OCI-LY1 (cell line): ENCODE measurements at regions not wholly inside any gene's neighbourhood (a gene's known extent, or its start where the extent isn't known, plus 50 kb on each side); places are given as distances from the start of the nearest gene placed in this dataset.

ENCODE experiments used
- H2AFZ ChIP-seq: fragments of 200-600 bp; sonication (generic), shearing (Covaris generic); 2 replicates; pipeline ENCODE4 v1.6.0; 2014; ENCODE audit warnings: antibody characterized with exemption, mild to moderate bottlenecking, low read length
- H3F3A ChIP-seq: fragments of 200-600 bp; sonication (generic), shearing (Covaris generic); 2 replicates; pipeline ENCODE4 v1.6.0; 2014; ENCODE audit warnings: mild to moderate bottlenecking, antibody characterized with exemption, low read length, moderate library complexity; ENCODE audit not compliant: insufficient read depth
- H3K27ac ChIP-seq: fragments of 200-600 bp; sonication (generic); 2 replicates; pipeline ENCODE4 v1.5.1; 2014; ENCODE audit warnings: low read length, mixed run types, mild to moderate bottlenecking, low read depth; ENCODE audit not compliant: poor library complexity, severe bottlenecking
- H3K27me3 ChIP-seq: fragments of 200-600 bp; sonication (generic); 2 replicates; pipeline ENCODE4 v1.6.0; 2014; ENCODE audit warnings: antibody characterized with exemption, mild to moderate bottlenecking, low read length, moderate library complexity; ENCODE audit not compliant: insufficient read depth
- H3K36me3 ChIP-seq: fragments of 200-600 bp; sonication (generic); 2 replicates; pipeline ENCODE4 v1.6.1; 2014; ENCODE audit warnings: mild to moderate bottlenecking, antibody characterized with exemption, low read length, moderate library complexity, mixed read lengths; ENCODE audit not compliant: insufficient read depth
- H3K4me1 ChIP-seq: fragments of 200-600 bp; sonication (generic); 2 replicates; pipeline ENCODE4 v1.5.1; 2014; ENCODE audit warnings: mild to moderate bottlenecking, low read length, moderate library complexity; ENCODE audit not compliant: insufficient read depth, severe bottlenecking
- H3K4me2 ChIP-seq: fragments of 200-600 bp; sonication (generic), shearing (Covaris generic); 2 replicates; pipeline ENCODE4 v1.6.1; 2014; ENCODE audit warnings: low read length
- H3K4me3 ChIP-seq: fragments of 200-600 bp; sonication (generic); 2 replicates; pipeline ENCODE4 v1.5.1; 2014; ENCODE audit warnings: low read length, low read depth, mild to moderate bottlenecking, mixed read lengths; ENCODE audit not compliant: poor library complexity, severe bottlenecking
- H3K79me2 ChIP-seq: fragments of 200-600 bp; shearing (Covaris generic); 2 replicates; pipeline ENCODE4 v1.6.1; 2016; ENCODE audit warnings: mixed run types, low read length, mixed read lengths; ENCODE audit not compliant: insufficient read depth
- H3K9ac ChIP-seq: fragments of 200-600 bp; sonication (generic), shearing (Covaris generic); 2 replicates; pipeline ENCODE4 v1.6.1; 2014; ENCODE audit warnings: mild to moderate bottlenecking, low read length, mixed read lengths
- H3K9me2 ChIP-seq: fragments of 200-600 bp; sonication (generic), shearing (Covaris generic); 2 replicates; pipeline ENCODE4 v1.6.1; 2014; ENCODE audit warnings: low read depth, mild to moderate bottlenecking, low read length, mixed read lengths
- H3K9me3 ChIP-seq: fragments of 200-600 bp; shearing (Covaris generic); 2 replicates; pipeline ENCODE4 v1.6.1; 2014; ENCODE audit warnings: low read length, mixed read lengths
- H4K20me1 ChIP-seq: fragments of 200-600 bp; sonication (generic), shearing (Covaris generic); 2 replicates; pipeline ENCODE4 v1.6.0; 2016; ENCODE audit warnings: mild to moderate bottlenecking, low read length; ENCODE audit not compliant: insufficient read depth
- CTCF ChIP-seq: fragments of 200-600 bp; sonication (generic), shearing (Covaris generic); IDR thresholded peaks from 2 replicates; pipeline ENCODE4 v1.5.1; 2017; ENCODE audit warnings: mild to moderate bottlenecking, antibody characterized with exemption, low read length, moderate library complexity, mixed read lengths
- EZH2 ChIP-seq: fragments of 200-600 bp; sonication (generic), shearing (Covaris generic); IDR thresholded peaks from 2 replicates; pipeline ENCODE4 v1.8.0; 2017; ENCODE audit warnings: borderline replicate concordance, mixed run types, mild to moderate bottlenecking, antibody characterized with exemption, low read length, moderate library complexity, mixed read lengths

- no peaks in the 10 kb centered on the region for H3F3A ChIP-seq
- H3K36me3 ChIP-seq, result no peaks in the 10 kb centered on the region
- H3K27ac ChIP-seq, result no peak overlapping the region
- H3K79me2 ChIP-seq, result no peaks in the 10 kb centered on the region
- H3K4me2 ChIP-seq, result no peak overlapping the region
- H3K4me1 ChIP-seq, result no peaks in the 10 kb centered on the region
- no peaks in the 10 kb centered on the region for H4K20me1 ChIP-seq
- H3K9me3 ChIP-seq, result no peaks in the 10 kb centered on the region
- TF ChIP-seq EZH2 (no peak), CTCF (no peak)
- no peak overlapping the region for H2AFZ ChIP-seq
- no peak overlapping the region for H3K9ac ChIP-seq
- H3K4me3 ChIP-seq, result no peak overlapping the region
- 0 out of 2 replicates have a peak, but pooled peaks cover 4% of the 10 kb centered on the region for H3K9me2 ChIP-seq
- H3K27me3 ChIP-seq, result no peaks in the 10 kb centered on the region
Measured at GRCh38 chr13:76029706-76030105, 393.6 kb downstream of the LMO7 start.

- TF ChIP-seq EZH2 (no peak), CTCF (no peak)
- Histone ChIP-seq H3K27ac (no peak overlapping the region), H3K9ac (no peak overlapping the region), H2AFZ (no peak overlapping the region), H3K9me2 (0 out of 2 replicates have a peak, but pooled peaks cover 4% of the 10 kb centered on the region), H3F3A (no peaks in the 10 kb centered on the region), H3K27me3 (no peaks in the 10 kb centered on the region), H3K79me2 (no peaks in the 10 kb centered on the region), H3K36me3 (no peaks in the 10 kb centered on the region), H3K4me3 (no peak overlapping the region), H3K9me3 (no peaks in the 10 kb centered on the region), H4K20me1 (no peaks in the 10 kb centered on the region), H3K4me2 (no peak overlapping the region), H3K4me1 (no peaks in the 10 kb centered on the region)
Measured at GRCh38 chr13:76029088-76029487, 393.0 kb downstream of the LMO7 start.

- no peak for TF ChIP-seq CTCF
- Histone ChIP-seq H3K36me3 (no peaks in the 10 kb centered on the region), H4K20me1 (no peaks in the 10 kb centered on the region), H3K9ac (no peak overlapping the region), H3K79me2 (no peaks in the 10 kb centered on the region), H2AFZ (no peak overlapping the region), H3F3A (no peaks in the 10 kb centered on the region), H3K27me3 (no peaks in the 10 kb centered on the region), H3K27ac (no peak overlapping the region), H3K9me3 (no peaks in the 10 kb centered on the region), H3K4me3 (no peak overlapping the region), H3K4me1 (no peaks in the 10 kb centered on the region), H3K9me2 (0 out of 2 replicates have a peak, but pooled peaks cover 4% of the 10 kb centered on the region), H3K4me2 (no peak overlapping the region)
Measured at GRCh38 chr13:76027131-76027530, 391.0 kb downstream of the LMO7 start.
